Coronary artery (tissue), 2 donors: ENCODE measurements at regions not wholly inside any gene's neighbourhood (a gene's known extent, or its start where the extent isn't known, plus 50 kb on each side); places are given as distances from the start of the nearest gene placed in this dataset.
"Not testable (repeated sequence)": the region's sequence is repeated elsewhere in the genome, so short reads cannot be mapped to it uniquely, and the experiment has no call there.

Source experiments
- DNase-seq: peaks from one replicate; pipeline ENCODE4 v3.0.0-alpha.2; 2017; ENCODE audit warnings: low spot score
- H3K27ac ChIP-seq, 2 donors: fragments of 200-600 bp; sonication (generic); one replicate each; pipeline ENCODE4 v1.5.1; 2016 to 2019
- H3K4me3 ChIP-seq: fragments of 200-600 bp; sonication (generic); 2 replicates; pipeline ENCODE4 v1.5.1; 2016; ENCODE audit warnings: mild to moderate bottlenecking, moderate library complexity
- CTCF ChIP-seq: fragments of 200-600 bp; sonication (generic); IDR thresholded peaks from one replicate; pipeline ENCODE4 v1.5.1; 2019; ENCODE audit warnings: antibody characterized with exemption

- peak; percentile 50 for DNase-seq
- no peak for TF ChIP-seq CTCF
- no peak overlapping the region for H3K27ac ChIP-seq
- no peak overlapping the region for H3K4me3 ChIP-seq
Observed at GRCh38 chr2:2581331-2582159, 250.5 kb upstream of the MYT1L start.

- DNase-seq: peak; percentile 47
- not testable (repeated sequence) for H3K4me3 ChIP-seq, H3K27ac ChIP-seq
Observed at GRCh38 chr2:2580841-2581240, 249.8 kb upstream of the MYT1L start.

GRCh38 chr2:2580341-2580740 lies 249.3 kb upstream of the MYT1L start:
- peak; percentile 47 for DNase-seq
- Histone ChIP-seq H3K4me3 (no peak overlapping the region), H3K27ac (no peak overlapping the region)
- no peak for TF ChIP-seq CTCF

GRCh38 chr2:2579814-2580213 lies 248.7 kb upstream of the MYT1L start:
- DNase-seq: peak; percentile 53
- TF ChIP-seq CTCF: no peak
- Histone ChIP-seq H3K27ac (no peak overlapping the region), H3K4me3 (no peak overlapping the region)

GRCh38 chr2:2577407-2577831 lies 246.3 kb upstream of the MYT1L start:
- peak; percentile 40 for DNase-seq
- no peak for TF ChIP-seq CTCF
- H3K4me3 ChIP-seq: no peak overlapping the region
- H3K27ac ChIP-seq: no peak overlapping the region

- no peak overlapping the region for H3K4me3 ChIP-seq
- H3K27ac ChIP-seq: no peak overlapping the region
- DNase-seq: peak; percentile 41
- no peak for TF ChIP-seq CTCF
Observed at GRCh38 chr2:2575870-2576386, 244.9 kb upstream of the MYT1L start.

GRCh38 chr2:2575181-2575577 lies 244.1 kb upstream of the MYT1L start:
- Histone ChIP-seq H3K4me3 (no peak overlapping the region), H3K27ac (no peak overlapping the region)
- DNase-seq: no peak
- TF ChIP-seq CTCF: no peak
